DMS53 treated with DMSO at 0.1 percent for 48 hours (cell line): ENCODE measurements at regions not wholly inside any gene's neighbourhood (a gene's known extent, or its start where the extent isn't known, plus 50 kb on each side); places are given as distances from the start of the nearest gene placed in this dataset.

ENCODE experiments used
- DNase-seq: peaks from one replicate; lab custom pipeline; 2025; ENCODE audit not compliant: unreplicated experiment; lab: John Stamatoyannopoulos, UW

- no peak for DNase-seq
Observed at GRCh38 chrX:28042826-28043564, 61.7 kb upstream of the DCAF8L1 start.

GRCh38 chrX:28042260-28042659, 61.0 kb upstream of the DCAF8L1 start:
- DNase-seq = no peak

- DNase-seq = no peak
Observed at GRCh38 chrX:28039258-28039657, 58.0 kb upstream of the DCAF8L1 start.
